GM21390 (cell line): ENCODE measurements at regions not wholly inside any gene's neighbourhood (a gene's known extent, or its start where the extent isn't known, plus 50 kb on each side); places are given as distances from the start of the nearest gene placed in this dataset.

Source experiments
- ATAC-seq: cut with Tn5 transposase; IDR thresholded peaks from one replicate; pipeline ENCODE4 v1.9.1; 2021; ENCODE audit not compliant: unreplicated experiment

GRCh38 chr4:56209767-56210166, 177.5 kb downstream of the AASDH start:
- ATAC-seq = no peak

DNA sequence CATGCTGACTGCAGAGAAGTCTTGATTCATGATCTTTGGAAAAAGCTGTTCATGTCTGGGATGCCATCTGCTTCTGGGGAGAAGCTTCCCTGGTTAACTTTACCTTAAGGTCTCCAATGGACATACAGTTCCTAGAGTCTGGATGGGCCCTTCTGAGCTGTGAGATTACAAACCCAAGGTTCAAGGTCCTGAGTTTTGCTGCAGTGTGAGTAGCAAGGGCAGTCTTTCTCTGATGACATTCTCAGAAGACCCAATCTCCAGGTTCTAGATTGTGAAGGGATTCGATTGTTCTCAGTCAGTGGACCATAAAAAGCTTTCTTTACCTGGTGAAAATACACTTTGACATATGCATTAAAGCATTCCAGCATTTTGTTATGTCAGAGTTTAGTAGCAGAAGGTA, 179.2 kb downstream of the AASDH start:
- ATAC-seq = no peak

- ATAC-seq = no peak
Measured at GRCh38 chr4:56206258-56206657, 181.0 kb downstream of the AASDH start.

- ATAC-seq = no peak
Measured at GRCh38 chr4:56200275-56200674, 187.0 kb downstream of the AASDH start.

DNA sequence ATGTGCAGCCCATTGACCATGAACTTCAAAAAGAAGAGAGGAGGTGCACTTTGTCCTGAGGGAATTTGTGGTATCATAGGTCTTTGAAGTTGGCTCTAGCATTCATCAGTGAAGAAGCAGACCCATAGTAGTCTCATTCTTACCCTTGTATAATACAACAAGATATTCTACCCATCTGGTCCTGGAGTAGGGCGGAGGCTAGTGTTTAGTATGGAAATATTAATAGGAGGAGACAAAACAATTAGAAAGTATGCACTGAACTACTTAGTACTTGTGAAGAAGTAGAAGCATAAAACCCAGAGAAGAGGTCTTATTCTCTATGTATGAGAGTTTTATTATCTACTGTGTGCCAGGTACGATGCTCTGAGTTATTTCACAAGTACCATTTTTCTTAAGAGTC, 189.0 kb downstream of the AASDH start:
- no peak for ATAC-seq

- ATAC-seq = no peak
Measured at GRCh38 chr4:56197387-56197786, 189.9 kb downstream of the AASDH start.

DNA sequence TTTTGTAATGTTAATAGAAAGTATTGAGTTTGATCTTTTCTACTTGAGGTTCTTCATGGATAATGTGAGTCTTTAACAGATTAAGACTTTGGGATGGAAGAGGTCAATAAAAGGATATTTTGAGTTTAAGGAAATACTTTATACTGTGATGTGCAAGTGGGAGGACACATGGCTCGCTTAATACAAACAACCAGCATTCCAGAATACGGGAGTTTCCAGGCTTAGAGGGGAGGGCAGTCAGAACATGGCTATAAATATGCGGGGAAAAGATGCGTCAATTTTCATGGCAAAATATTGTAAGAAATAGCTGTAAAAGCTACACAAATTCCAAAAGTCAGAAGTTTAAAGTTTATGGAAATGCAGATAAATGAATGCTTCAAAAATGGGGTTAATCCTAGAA, 192.3 kb downstream of the AASDH start:
- ATAC-seq = no peak

GRCh38 chr4:56191534-56191933, 195.8 kb downstream of the AASDH start:
- ATAC-seq = no peak

- no peak for ATAC-seq
Measured at GRCh38 chr4:56187688-56188087, 199.6 kb downstream of the AASDH start.

DNA sequence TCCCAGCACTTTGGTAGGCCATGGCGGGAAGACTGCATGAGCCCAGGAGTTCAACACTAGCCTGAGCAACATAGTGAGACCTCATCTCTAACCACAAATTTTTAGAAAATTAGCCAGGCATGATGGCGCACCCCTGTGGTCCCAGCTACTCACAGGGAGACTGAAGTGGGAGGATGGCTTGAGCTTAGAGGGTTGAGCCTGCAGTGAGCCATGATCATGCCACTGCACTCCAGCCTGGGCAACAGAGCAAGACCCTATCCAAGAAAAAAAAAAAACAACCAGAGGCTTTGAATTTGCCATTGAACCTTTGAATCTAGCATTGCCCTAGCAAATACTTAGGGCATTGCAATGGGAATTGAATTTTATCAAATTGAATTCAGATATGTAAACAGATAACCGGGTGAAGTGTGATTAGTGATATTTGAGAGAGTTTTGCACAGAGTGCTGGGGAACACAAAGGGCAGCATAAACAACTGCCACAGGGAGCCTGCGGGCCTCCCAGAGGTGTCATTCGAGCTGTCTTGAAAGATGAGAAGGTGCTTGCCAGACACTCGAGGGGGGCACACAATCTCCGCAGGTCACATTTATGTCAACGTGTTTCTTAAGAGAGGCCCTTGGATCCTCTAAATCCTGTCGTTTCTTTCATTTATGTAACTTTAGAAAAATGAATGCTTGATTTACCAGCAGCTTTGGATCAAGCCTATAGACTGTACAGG, 200.3 kb downstream of the AASDH start:
- ATAC-seq = no peak

- no peak for ATAC-seq
Measured at GRCh38 chr4:56185901-56186300, 201.4 kb downstream of the AASDH start.

GRCh38 chr4:56184214-56184613, 203.1 kb downstream of the AASDH start:
- no peak for ATAC-seq

GRCh38 chr4:56183344-56183959, 203.8 kb downstream of the AASDH start:
- peak; percentile 72 for ATAC-seq

DNA sequence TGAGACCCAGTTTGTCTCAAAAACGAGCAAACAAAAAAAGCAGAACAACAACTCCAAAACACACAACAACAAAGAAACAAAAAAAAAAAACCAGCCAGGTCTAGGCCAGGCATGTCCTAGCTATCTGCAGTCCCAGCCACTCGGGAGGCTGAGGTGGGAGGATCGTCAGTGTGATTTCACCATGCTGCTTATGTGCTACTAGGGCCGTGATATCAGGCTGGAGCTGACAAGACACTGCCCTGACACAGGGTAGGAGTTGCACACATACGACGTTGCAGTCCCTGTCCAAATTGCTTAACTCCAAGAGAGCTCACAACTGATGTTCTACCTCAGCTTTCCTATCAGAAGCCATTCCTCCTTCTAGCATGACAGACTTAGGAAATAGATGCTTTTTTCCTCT, 204.9 kb downstream of the AASDH start:
- ATAC-seq = no peak

GRCh38 chr4:56181140-56181953, 205.9 kb downstream of the AASDH start:
- no peak for ATAC-seq

GRCh38 chr4:56169061-56169460, 218.2 kb downstream of the AASDH start:
- no peak for ATAC-seq

DNA sequence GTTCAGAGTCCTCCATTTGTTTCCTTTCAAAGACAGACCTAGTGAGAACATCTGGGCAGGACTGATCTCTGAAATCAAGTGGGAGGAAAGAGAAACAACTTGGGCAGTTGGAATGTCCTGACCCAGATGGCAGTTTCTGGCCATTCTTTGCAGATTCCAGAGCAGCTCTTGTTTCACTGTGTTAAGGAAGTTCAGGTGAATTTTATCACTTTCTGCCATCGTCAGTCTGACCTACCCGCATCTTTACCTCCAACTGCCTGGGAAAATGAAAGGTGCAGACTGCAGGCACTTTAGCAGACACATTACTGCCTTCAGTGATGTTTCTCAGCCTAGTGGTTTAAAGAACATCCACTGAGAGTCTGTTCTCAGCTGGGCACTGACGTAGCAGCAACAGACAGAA, 216.2 kb downstream of the CEP135 start:
- ATAC-seq = no peak

GRCh38 chr4:56160636-56161035, 211.9 kb downstream of the CEP135 start:
- no peak for ATAC-seq

GRCh38 chr4:56158483-56158882, 209.7 kb downstream of the CEP135 start:
- no peak for ATAC-seq

DNA sequence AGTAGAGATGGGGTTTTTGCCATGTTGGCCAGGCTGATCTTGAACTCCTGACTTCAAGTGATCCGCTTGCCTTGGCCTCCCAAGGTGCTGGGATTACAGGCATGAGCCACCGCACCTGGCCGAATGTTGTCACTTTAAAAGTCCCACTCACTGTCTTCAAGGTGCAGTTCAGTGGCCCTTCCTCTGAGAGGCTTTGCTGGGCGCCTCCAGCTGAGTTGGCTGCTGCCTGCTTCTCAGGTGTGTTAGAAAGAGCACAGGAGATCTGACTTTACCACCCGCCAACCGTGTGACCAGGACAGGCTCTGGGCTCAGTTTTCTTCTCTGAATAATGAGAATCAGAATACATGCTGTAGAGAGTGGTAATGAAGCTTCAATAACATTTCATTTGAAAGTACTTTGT, 207.4 kb downstream of the CEP135 start:
- ATAC-seq = no peak

GRCh38 chr4:56155432-56155831, 206.7 kb downstream of the CEP135 start:
- no peak for ATAC-seq

DNA sequence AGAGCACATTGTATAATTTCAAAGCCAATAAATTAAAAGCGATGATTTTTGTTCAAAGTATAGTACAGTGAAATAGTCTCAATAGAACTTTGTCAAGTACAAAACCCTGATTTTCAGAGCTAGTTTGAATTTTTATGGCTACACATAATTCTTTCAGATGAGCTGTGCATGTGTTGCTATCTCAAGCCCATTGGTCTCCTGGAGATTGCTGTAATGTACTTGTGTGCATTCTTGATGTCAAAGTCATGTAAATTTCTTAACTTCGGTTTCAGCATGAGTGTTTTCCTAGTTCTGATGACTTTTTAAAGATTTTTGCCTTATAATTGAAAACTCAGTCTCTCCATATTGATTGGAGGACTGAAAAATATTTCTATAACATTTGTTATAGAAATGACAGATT, 200.8 kb downstream of the CEP135 start:
- no peak for ATAC-seq
